ENCODE measurements at regions not wholly inside any gene's neighbourhood (a gene's known extent, or its start where the extent isn't known, plus 50 kb on each side); places are given as distances from the start of the nearest gene placed in this dataset.
A peak's percentile ranks its signal among the peaks of the same experiment; 100 is the strongest.

DNA sequence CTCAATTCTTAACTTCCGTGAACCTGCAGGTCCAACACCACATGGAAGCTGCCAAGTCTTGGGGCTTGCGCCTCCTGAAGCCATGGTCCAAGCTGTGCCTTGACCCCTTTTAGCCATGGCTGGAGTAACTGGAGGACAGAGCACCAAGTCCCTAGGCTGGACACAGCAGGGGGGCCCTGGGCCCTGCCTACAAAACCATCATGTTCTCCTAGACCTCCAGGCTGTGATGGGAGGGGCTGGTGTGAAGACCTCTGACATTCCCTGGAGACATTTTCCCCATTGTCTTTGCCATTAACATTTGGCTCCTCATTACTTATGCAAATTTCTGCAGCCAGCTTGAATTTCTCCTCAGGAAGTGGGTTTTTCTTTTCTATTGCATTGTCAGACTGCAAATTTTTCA lies 570.1 kb downstream of the FSCB start:
- H3K27me3 ChIP-seq = no peaks in the 10 kb centered on the region
- 81 to 90% methylated on average over 2 of the region's 2 CpGs for WGBS, 2 donors
- no peaks in the 10 kb centered on the region for H3K4me1 ChIP-seq
- intact Hi-C loops (cut with DNase I) = no loop called here
- TF ChIP-seq, protein P1, sequence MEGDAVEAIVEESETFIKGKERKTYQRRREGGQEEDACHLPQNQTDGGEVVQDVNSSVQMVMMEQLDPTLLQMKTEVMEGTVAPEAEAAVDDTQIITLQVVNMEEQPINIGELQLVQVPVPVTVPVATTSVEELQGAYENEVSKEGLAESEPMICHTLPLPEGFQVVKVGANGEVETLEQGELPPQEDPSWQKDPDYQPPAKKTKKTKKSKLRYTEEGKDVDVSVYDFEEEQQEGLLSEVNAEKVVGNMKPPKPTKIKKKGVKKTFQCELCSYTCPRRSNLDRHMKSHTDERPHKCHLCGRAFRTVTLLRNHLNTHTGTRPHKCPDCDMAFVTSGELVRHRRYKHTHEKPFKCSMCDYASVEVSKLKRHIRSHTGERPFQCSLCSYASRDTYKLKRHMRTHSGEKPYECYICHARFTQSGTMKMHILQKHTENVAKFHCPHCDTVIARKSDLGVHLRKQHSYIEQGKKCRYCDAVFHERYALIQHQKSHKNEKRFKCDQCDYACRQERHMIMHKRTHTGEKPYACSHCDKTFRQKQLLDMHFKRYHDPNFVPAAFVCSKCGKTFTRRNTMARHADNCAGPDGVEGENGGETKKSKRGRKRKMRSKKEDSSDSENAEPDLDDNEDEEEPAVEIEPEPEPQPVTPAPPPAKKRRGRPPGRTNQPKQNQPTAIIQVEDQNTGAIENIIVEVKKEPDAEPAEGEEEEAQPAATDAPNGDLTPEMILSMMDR (IDR thresholded peaks at IDR 0.05) = no peak
- no peaks in the 10 kb centered on the region for H3K9me3 ChIP-seq
- FAIRE-seq (no peak), ATAC-seq (no peak), DNase-seq (no peak)
- H3K27ac ChIP-seq = no peak overlapping the region
- no peak overlapping the region for H3K4me3 ChIP-seq
- no peaks in the 10 kb centered on the region for H3K36me3 ChIP-seq

DNA sequence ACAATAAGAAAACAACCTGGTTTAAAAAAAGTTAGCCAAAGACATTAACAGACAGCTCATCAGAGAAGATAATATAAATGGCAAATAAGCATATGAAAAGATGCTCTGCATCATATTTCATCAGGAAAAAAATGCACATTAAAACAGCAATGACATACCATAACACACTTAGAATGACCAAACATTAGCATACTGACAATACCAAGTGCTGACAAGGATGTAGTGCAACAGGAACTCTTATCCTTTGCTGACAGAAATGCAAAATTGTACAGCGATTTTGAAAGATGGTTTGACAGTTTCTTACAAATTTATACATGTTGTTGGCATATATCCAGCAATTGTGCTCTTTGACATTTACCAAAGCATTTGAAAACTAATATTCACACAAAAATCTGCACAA lies 573.0 kb downstream of the FSCB start:
- no peaks in the 10 kb centered on the region for H3K36me3 ChIP-seq
- H3K4me1 ChIP-seq = no peaks in the 10 kb centered on the region
- TF ChIP-seq, protein P1 (IDR thresholded peaks at IDR 0.05) = no peak
- no peak for ATAC-seq
- no peaks in the 10 kb centered on the region for H3K9me3 ChIP-seq
- intact Hi-C loops (cut with DNase I) = no loop called here
- no peak overlapping the region for H3K27ac ChIP-seq
- DNase-seq = no peak
- WGBS, 2 donors = 47 to 55% methylated on average over 1 of the region's 1 CpG
- no peaks in the 10 kb centered on the region for H3K27me3 ChIP-seq
- no peak for FAIRE-seq
- no peak overlapping the region for H3K4me3 ChIP-seq

DNA sequence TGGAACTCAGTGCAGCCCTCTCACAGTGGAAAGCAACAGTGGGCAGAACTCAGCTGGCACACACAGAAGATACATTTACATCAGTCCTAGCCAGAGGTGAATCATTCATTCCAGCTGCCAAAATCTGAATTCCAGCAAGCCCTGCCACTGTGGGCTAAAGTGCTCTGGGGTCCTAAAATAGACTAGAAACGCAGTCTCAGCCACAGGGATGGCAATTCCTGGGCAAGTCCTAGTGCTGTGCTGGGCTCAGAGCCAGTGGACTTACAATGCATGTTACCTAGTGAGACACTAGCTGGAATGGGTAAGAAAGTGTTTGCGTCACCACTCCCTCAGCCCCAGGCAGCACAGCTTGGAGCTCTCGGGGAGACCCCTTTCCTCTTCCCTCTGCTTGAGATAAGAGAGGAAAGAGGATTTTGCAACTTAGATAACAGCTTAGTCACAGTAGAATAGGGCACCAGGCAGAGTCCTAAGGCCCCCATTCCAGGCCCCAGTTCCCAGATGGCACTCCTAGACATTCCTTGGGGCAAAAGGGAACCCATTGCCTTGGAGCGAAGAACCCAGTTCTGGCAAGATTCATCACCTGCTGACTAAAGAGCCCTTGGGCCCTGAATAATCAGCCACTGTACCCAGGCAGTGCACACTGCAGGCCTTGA lies 592.9 kb downstream of the FSCB start:
- no peak for ATAC-seq
- TF ChIP-seq, protein P1 (IDR thresholded peaks at IDR 0.05) = no peak
- whole genome bisulfite sequencing, 2 donors = 78 to 82% methylated on average over 4 of the region's 4 CpGs
- FAIRE-seq = no peak
- no peak overlapping the region for H3K27ac ChIP-seq
- no peaks in the 10 kb centered on the region for H3K27me3 ChIP-seq
- H3K9me3 ChIP-seq = no peaks in the 10 kb centered on the region
- H3K4me1 ChIP-seq = no peaks in the 10 kb centered on the region
- H3K4me3 ChIP-seq = no peak overlapping the region
- intact Hi-C loops (cut with DNase I) = no loop called here
- H3K36me3 ChIP-seq = no peaks in the 10 kb centered on the region
- DNase-seq = peak in 1 of 6 donors; percentile 17

DNA sequence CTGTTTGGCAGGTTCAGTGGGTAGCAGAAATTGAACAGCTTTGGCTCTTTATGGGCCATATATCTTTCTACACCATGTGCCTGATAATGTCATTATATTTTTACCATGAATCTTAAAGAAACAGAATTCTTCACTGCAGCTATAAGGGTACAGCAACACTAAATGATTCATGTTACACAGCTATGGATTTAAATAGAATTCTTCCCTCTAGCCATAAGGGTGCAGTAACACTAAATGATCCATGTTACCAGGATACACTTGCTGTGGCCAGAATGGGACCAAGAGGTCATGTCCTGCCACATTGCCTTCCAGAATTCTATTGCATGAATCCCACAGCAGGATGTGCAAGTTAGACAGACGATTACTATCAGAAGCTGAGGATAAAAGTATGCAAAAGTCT lies 603.9 kb downstream of the FSCB start:
- no peak for ATAC-seq
- no peak for DNase-seq
- H3K4me3 ChIP-seq = no peak overlapping the region
- TF ChIP-seq, protein P1 (IDR thresholded peaks at IDR 0.05) = no peak
- intact Hi-C loops (cut with DNase I) = no loop called here
- FAIRE-seq = no peak
- H3K36me3 ChIP-seq = no peaks in the 10 kb centered on the region
- no peaks in the 10 kb centered on the region for H3K27me3 ChIP-seq
- no peaks in the 10 kb centered on the region for H3K4me1 ChIP-seq
- peaks cover 0 to 4% (median 0%) of the 10 kb centered on the region in 4 donors for H3K9me3 ChIP-seq
- no peak overlapping the region for H3K27ac ChIP-seq
- 43 to 79% methylated on average over 1 of the region's 1 CpG for WGBS, 2 donors

DNA sequence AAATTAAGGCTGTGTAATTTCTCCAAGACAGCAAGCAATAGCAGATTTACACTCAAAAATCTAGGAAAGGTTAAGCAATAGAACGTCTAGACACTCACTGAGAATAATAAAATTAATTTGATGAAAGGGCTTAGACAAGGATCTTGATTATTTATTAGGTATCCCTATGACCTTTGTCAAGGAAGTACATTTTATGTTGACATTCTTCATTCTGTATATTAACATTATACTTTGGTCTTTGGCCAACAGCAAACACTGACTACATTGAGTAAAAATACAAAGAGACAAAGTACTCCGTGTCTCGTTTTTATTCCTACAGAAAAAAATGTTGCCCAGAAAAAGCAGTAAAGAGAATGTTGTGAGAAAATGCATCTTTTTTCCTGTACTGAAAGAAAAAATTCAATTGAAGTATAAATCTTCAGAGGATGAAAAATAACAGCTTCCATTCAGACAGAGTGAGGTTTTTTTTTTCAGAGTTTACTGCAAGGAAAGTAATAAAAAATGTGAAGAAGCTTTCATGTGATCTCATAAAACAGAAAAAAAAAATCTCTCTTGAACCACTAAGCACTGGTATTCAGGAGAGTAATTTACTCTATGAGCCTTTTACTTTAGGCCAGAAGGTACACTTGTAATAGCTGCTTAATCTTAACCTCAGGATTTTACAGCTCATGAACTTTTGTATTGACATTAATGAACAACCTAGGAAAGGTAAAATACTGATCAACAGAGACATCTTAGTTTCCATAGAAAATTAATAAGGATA lies 605.0 kb downstream of the FSCB start:
- DNase-seq (no peak), FAIRE-seq (no peak), ATAC-seq (no peak)
- Histone ChIP-seq H3K27ac (no peak overlapping the region), H3K27me3 (no peaks in the 10 kb centered on the region), H3K9me3 (peaks cover 0 to 4% (median 0%) of the 10 kb centered on the region in 4 donors), H3K4me3 (no peak overlapping the region), H3K4me1 (no peaks in the 10 kb centered on the region), H3K36me3 (no peaks in the 10 kb centered on the region)
- intact Hi-C loops (cut with DNase I) = no loop called here
- TF ChIP-seq, protein P1 (IDR thresholded peaks at IDR 0.05) = no peak
- WGBS, 2 donors = 23 to 27% methylated on average over 3 of the region's 3 CpGs

Data from pancreas (tissue), 10 donors.